GM23338 (cell line): ENCODE measurements at regions not wholly inside any gene's neighbourhood (a gene's known extent, or its start where the extent isn't known, plus 50 kb on each side); places are given as distances from the start of the nearest gene placed in this dataset.

Experiments
- ATAC-seq: fragments of 200-7000 bp; cut with Tn5 transposase; 3 replicates; pipeline ENCODE4 v1.9.1; 2020
- DNase-seq: peaks from one replicate; pipeline ENCODE4 v3.0.0-alpha.2; 2015; ENCODE audit warnings: low spot score
- H2AFZ ChIP-seq: fragments of 200-600 bp; sonication (generic); 2 replicates; pipeline ENCODE4 v1.8.0; 2016; ENCODE audit warnings: antibody characterized with exemption, mild to moderate bottlenecking, moderate library complexity
- H3F3A ChIP-seq: fragments of 200-600 bp; sonication (generic); replicated peaks from 2 replicates; pipeline ENCODE4 v1.8.0; 2017; ENCODE audit warnings: antibody characterized with exemption, mixed run types, low read depth
- H3K27ac ChIP-seq: fragments of 200-600 bp; sonication (generic); 2 replicates; pipeline ENCODE4 v1.6.1; 2016; ENCODE audit warnings: low read depth
- H3K27me3 ChIP-seq: fragments of 200-600 bp; sonication (generic); 2 replicates; pipeline ENCODE4 v1.8.0; 2016; ENCODE audit warnings: mild to moderate bottlenecking, mixed run types, moderate library complexity; ENCODE audit not compliant: insufficient read depth
- H3K36me3 ChIP-seq: fragments of 200-600 bp; sonication (generic); 2 replicates; pipeline ENCODE4 v1.8.0; 2016; ENCODE audit warnings: mild to moderate bottlenecking; ENCODE audit not compliant: insufficient read depth
- H3K4me1 ChIP-seq: fragments of 200-600 bp; sonication (generic); 2 replicates; pipeline ENCODE4 v1.8.0; 2016; ENCODE audit warnings: mild to moderate bottlenecking, moderate library complexity; ENCODE audit not compliant: insufficient read depth
- H3K4me2 ChIP-seq: fragments of 200-600 bp; sonication (generic); 2 replicates; pipeline ENCODE4 v1.7.1; 2017; ENCODE audit warnings: mixed run types
- H3K4me3 ChIP-seq: fragments of 200-600 bp; sonication (generic); 2 replicates; pipeline ENCODE4 v1.6.1; 2016; ENCODE audit warnings: mixed run types
- H3K79me2 ChIP-seq: fragments of 200-600 bp; sonication (generic); replicated peaks from 2 replicates; pipeline ENCODE4 v1.8.0; 2017; ENCODE audit warnings: mild to moderate bottlenecking; ENCODE audit not compliant: insufficient read depth
- H3K9me2 ChIP-seq: fragments of 200-600 bp; sonication (generic); 2 replicates; pipeline ENCODE4 v1.8.0; 2017; ENCODE audit not compliant: insufficient read depth
- H4K20me1 ChIP-seq: fragments of 200-600 bp; sonication (generic); replicated peaks from 2 replicates; pipeline ENCODE4 v1.8.0; 2017; ENCODE audit warnings: mild to moderate bottlenecking; ENCODE audit not compliant: insufficient read depth
- H3K27ac Mint-ChIP-seq: 2 replicates; pipeline ENCODE4 v1.8.0; 2020; ENCODE audit warnings: inconsistent platforms, mild to moderate bottlenecking, moderate library complexity, mixed read lengths
- H3K27me3 Mint-ChIP-seq: 3 replicates; pipeline ENCODE4 v1.8.0; 2022; ENCODE audit warnings: low read depth, mild to moderate bottlenecking, moderate library complexity, mixed read lengths, inconsistent platforms; ENCODE audit not compliant: insufficient read depth, poor library complexity
- H3K36me3 Mint-ChIP-seq: 3 replicates; pipeline ENCODE4 v1.8.0; 2021; ENCODE audit warnings: low read depth, mild to moderate bottlenecking, inconsistent platforms, moderate library complexity, mixed read lengths
- H3K4me1 Mint-ChIP-seq: 3 replicates; pipeline ENCODE4 v1.8.0; 2020; ENCODE audit warnings: mild to moderate bottlenecking, inconsistent platforms, mixed read lengths
- H3K4me3 Mint-ChIP-seq: 3 replicates; pipeline ENCODE4 v1.8.0; 2021; ENCODE audit warnings: moderate library complexity, mild to moderate bottlenecking, inconsistent platforms, mixed read lengths
- H3K9me3 Mint-ChIP-seq: 3 replicates; pipeline ENCODE4 v1.8.0; 2020; ENCODE audit warnings: moderate library complexity, mild to moderate bottlenecking, inconsistent platforms, mixed read lengths
- CREB1 ChIP-seq: fragments of 250-450 bp; sonication (Bioruptor Pico); IDR thresholded peaks from 2 replicates; pipeline ENCODE4 v1.5.0; 2020; ENCODE audit warnings: low read depth, mild to moderate bottlenecking, moderate library complexity
- EZH2 ChIP-seq: fragments of 200-600 bp; sonication (generic); IDR thresholded peaks from one replicate; pipeline ENCODE4 v1.8.0; 2017; ENCODE audit warnings: antibody characterized with exemption, mild to moderate bottlenecking, low read depth; ENCODE audit not compliant: unreplicated experiment
- EZH2phosphoT487 ChIP-seq: fragments of 200-600 bp; sonication (generic); IDR thresholded peaks from one replicate; pipeline ENCODE4 v1.8.1; 2018; ENCODE audit warnings: antibody characterized with exemption; ENCODE audit not compliant: unreplicated experiment
- NANOG ChIP-seq: IDR thresholded peaks from 2 replicates; pipeline ENCODE4 v1.6.1; 2016; ENCODE audit warnings: antibody characterized with exemption, borderline replicate concordance
- POLR2AphosphoS5 ChIP-seq: IDR thresholded peaks from 2 replicates; pipeline ENCODE4 v1.6.1; 2016; ENCODE audit warnings: antibody characterized with exemption, low read depth
- STAT1 ChIP-seq: IDR thresholded peaks from one replicate; pipeline ENCODE4 v1.6.1; 2016; ENCODE audit warnings: antibody characterized with exemption; ENCODE audit not compliant: unreplicated experiment
- ZNF114 ChIP-seq: fragments of 250-450 bp; sonication (Bioruptor Pico); IDR thresholded peaks from 2 replicates; pipeline ENCODE4 v1.5.0; 2020; ENCODE audit warnings: mild to moderate bottlenecking, moderate library complexity
- ZNF331 ChIP-seq: fragments of 250-450 bp; sonication (Bioruptor Pico); IDR thresholded peaks from 2 replicates; pipeline ENCODE4 v1.5.0; 2020; ENCODE audit warnings: low read depth, mild to moderate bottlenecking, moderate library complexity
- TF ChIP-seq, protein P1 (sequence below): IDR thresholded peaks from 2 replicates; pipeline ENCODE4 v1.6.1; 2016; ENCODE audit warnings: antibody characterized with exemption
- TF ChIP-seq, protein P2 (sequence below), 2 experiments: fragments of 200-600 bp in 1 of 2; sonication (generic) in 1 of 2; conservative IDR thresholded peaks; 2 replicates each; pipeline versions ENCODE4 v1.5.1 to v1.6.1; 2016 to 2017; ENCODE audit warnings: antibody characterized with exemption in 2 of 2, low read depth in 2 of 2, mild to moderate bottlenecking in 2 of 2, moderate library complexity in 1 of 2
- TF ChIP-seq, protein P3 (sequence below): IDR thresholded peaks from one replicate; pipeline ENCODE4 v1.6.1; 2018; ENCODE audit warnings: antibody characterized with exemption; ENCODE audit not compliant: unreplicated experiment

DNA sequence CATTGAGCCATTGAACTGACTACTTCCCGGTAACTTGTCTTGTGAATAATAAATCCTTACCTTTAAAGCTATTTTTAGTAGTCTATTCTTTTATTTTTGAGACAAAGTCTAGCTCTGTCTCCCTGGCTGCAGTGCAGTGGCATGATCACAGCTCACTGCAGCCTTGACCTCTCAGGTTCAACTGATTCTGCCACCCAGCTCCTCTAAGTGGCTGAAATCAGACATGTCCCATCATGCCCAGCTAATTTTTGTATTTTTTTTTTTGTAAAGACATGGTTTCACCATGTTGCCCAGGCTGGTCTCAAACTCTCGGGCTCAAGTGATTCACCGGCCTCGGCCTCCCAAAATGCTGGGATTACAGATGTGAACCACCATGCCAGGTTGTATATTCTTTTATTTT is 59.3 kb upstream of the PTGS2 start:
- Histone ChIP-seq H3K27ac (no peak overlapping the region), H3K9me2 (no peaks in the 10 kb centered on the region), H3K4me3 (no peak overlapping the region), H3K36me3 (no peaks in the 10 kb centered on the region), H3K79me2 (no peaks in the 10 kb centered on the region), H3K27me3 (no peaks in the 10 kb centered on the region), H3F3A (no peaks in the 10 kb centered on the region), H3K4me2 (no peak overlapping the region), H2AFZ (peak overlapping the region; percentile 16; the same call in 1 of the 2 replicates), H3K4me1 (0 out of 2 replicates have a peak, but pooled peaks cover 2% of the 10 kb centered on the region), H4K20me1 (no peaks in the 10 kb centered on the region)
- Mint-ChIP-seq H3K4me1 (no peaks in the 10 kb centered on the region), H3K9me3 (no peaks in the 10 kb centered on the region), H3K4me3 (no peak overlapping the region), H3K36me3 (no peaks in the 10 kb centered on the region), H3K27ac (no peak overlapping the region), H3K27me3 (no peaks in the 10 kb centered on the region)
- TF ChIP-seq EZH2phosphoT487 (no peak), STAT1 (no peak), NANOG (no peak), ZNF114 (CRISPR knock-in tag) (no peak)
- TF ChIP-seq, protein P1, sequence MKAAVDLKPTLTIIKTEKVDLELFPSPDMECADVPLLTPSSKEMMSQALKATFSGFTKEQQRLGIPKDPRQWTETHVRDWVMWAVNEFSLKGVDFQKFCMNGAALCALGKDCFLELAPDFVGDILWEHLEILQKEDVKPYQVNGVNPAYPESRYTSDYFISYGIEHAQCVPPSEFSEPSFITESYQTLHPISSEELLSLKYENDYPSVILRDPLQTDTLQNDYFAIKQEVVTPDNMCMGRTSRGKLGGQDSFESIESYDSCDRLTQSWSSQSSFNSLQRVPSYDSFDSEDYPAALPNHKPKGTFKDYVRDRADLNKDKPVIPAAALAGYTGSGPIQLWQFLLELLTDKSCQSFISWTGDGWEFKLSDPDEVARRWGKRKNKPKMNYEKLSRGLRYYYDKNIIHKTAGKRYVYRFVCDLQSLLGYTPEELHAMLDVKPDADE = no peak
- DNase-seq = no peak
- ATAC-seq = no peak

DNA sequence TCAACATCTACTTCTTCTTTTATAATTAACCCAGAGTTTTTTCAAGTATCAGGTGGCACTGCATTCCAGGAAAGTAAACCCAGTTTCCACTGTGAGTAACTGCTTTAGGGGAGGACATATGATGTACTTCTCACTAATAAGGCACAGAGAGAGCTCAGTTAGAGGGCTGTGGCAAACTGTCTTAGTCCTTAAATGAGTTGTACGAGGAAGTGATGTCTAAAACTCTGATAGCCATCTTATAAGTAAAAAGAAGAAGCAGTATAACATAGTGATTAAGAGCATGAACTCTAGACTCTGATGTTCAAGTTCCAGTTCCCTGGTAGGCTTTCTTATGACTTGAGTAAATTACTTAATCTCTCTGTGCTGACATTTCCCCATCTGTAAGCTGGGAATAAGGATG is 58.7 kb upstream of the PTGS2 start:
- no peaks in the 10 kb centered on the region for H3K36me3 ChIP-seq
- no peaks in the 10 kb centered on the region for H4K20me1 ChIP-seq
- Mint-ChIP-seq H3K4me3 (no peak overlapping the region), H3K36me3 (no peaks in the 10 kb centered on the region), H3K9me3 (no peaks in the 10 kb centered on the region), H3K27me3 (no peaks in the 10 kb centered on the region), H3K27ac (no peak overlapping the region), H3K4me1 (no peaks in the 10 kb centered on the region)
- H3K4me3 ChIP-seq = no peak overlapping the region
- H3K4me2 ChIP-seq = no peak overlapping the region
- no peak for DNase-seq
- H3K27ac ChIP-seq = no peak overlapping the region
- no peak overlapping the region; the same call in 1 of the 2 replicates for H2AFZ ChIP-seq
- no peaks in the 10 kb centered on the region for H3K27me3 ChIP-seq
- 0 out of 2 replicates have a peak, but pooled peaks cover 2% of the 10 kb centered on the region for H3K4me1 ChIP-seq
- TF ChIP-seq EZH2 (no peak), POLR2AphosphoS5 (no peak), ZNF331 (CRISPR knock-in tag) (no peak), ZNF114 (CRISPR knock-in tag) (no peak), NANOG (no peak), EZH2phosphoT487 (no peak), STAT1 (no peak), CREB1 (CRISPR knock-in tag) (no peak)
- TF ChIP-seq, protein P1 = no peak
- TF ChIP-seq, protein P2, sequence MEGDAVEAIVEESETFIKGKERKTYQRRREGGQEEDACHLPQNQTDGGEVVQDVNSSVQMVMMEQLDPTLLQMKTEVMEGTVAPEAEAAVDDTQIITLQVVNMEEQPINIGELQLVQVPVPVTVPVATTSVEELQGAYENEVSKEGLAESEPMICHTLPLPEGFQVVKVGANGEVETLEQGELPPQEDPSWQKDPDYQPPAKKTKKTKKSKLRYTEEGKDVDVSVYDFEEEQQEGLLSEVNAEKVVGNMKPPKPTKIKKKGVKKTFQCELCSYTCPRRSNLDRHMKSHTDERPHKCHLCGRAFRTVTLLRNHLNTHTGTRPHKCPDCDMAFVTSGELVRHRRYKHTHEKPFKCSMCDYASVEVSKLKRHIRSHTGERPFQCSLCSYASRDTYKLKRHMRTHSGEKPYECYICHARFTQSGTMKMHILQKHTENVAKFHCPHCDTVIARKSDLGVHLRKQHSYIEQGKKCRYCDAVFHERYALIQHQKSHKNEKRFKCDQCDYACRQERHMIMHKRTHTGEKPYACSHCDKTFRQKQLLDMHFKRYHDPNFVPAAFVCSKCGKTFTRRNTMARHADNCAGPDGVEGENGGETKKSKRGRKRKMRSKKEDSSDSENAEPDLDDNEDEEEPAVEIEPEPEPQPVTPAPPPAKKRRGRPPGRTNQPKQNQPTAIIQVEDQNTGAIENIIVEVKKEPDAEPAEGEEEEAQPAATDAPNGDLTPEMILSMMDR (conservative IDR thresholded peaks at IDR 0.05; ENCODE audit: low read depth in 2 of 2) = no peak
- TF ChIP-seq, protein P3, sequence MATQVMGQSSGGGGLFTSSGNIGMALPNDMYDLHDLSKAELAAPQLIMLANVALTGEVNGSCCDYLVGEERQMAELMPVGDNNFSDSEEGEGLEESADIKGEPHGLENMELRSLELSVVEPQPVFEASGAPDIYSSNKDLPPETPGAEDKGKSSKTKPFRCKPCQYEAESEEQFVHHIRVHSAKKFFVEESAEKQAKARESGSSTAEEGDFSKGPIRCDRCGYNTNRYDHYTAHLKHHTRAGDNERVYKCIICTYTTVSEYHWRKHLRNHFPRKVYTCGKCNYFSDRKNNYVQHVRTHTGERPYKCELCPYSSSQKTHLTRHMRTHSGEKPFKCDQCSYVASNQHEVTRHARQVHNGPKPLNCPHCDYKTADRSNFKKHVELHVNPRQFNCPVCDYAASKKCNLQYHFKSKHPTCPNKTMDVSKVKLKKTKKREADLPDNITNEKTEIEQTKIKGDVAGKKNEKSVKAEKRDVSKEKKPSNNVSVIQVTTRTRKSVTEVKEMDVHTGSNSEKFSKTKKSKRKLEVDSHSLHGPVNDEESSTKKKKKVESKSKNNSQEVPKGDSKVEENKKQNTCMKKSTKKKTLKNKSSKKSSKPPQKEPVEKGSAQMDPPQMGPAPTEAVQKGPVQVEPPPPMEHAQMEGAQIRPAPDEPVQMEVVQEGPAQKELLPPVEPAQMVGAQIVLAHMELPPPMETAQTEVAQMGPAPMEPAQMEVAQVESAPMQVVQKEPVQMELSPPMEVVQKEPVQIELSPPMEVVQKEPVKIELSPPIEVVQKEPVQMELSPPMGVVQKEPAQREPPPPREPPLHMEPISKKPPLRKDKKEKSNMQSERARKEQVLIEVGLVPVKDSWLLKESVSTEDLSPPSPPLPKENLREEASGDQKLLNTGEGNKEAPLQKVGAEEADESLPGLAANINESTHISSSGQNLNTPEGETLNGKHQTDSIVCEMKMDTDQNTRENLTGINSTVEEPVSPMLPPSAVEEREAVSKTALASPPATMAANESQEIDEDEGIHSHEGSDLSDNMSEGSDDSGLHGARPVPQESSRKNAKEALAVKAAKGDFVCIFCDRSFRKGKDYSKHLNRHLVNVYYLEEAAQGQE = no peak
- H3F3A ChIP-seq = no peaks in the 10 kb centered on the region
- ATAC-seq = no peak
- no peaks in the 10 kb centered on the region for H3K79me2 ChIP-seq
- no peaks in the 10 kb centered on the region for H3K9me2 ChIP-seq
